ENCODE measurements at regions not wholly inside any gene's neighbourhood (a gene's known extent, or its start where the extent isn't known, plus 50 kb on each side); places are given as distances from the start of the nearest gene placed in this dataset.

DNA sequence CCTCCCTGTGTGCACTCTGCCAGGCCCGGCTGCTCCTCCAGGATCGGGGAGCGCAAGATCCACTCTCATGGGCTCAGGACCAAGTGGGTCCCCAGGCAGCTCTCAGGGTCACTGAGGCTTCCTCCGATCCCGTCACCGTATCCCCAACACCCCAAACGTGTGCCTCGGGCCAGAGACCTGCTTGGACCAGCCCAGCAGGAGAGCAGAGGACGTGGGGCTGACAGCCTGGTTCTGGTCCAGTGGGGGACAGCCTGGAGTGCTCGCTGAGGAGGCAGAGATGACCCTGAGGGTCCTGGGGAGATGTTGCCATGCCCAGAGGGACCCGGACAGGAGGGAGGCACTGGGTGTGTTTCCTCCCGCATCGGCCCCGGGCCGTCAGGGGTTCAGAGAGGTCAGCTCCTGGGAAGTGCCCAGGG lies 1402.6 kb downstream of the BRD1 start:
- TF ChIP-seq, protein P1, sequence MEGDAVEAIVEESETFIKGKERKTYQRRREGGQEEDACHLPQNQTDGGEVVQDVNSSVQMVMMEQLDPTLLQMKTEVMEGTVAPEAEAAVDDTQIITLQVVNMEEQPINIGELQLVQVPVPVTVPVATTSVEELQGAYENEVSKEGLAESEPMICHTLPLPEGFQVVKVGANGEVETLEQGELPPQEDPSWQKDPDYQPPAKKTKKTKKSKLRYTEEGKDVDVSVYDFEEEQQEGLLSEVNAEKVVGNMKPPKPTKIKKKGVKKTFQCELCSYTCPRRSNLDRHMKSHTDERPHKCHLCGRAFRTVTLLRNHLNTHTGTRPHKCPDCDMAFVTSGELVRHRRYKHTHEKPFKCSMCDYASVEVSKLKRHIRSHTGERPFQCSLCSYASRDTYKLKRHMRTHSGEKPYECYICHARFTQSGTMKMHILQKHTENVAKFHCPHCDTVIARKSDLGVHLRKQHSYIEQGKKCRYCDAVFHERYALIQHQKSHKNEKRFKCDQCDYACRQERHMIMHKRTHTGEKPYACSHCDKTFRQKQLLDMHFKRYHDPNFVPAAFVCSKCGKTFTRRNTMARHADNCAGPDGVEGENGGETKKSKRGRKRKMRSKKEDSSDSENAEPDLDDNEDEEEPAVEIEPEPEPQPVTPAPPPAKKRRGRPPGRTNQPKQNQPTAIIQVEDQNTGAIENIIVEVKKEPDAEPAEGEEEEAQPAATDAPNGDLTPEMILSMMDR (IDR thresholded peaks at IDR 0.05) = no peak
- no peak for TF ChIP-seq TCF7L2 (IDR thresholded peaks at IDR 0.05; ENCODE audit: low read depth, low read length)
- no peak for TF ChIP-seq POLR2AphosphoS5 (IDR thresholded peaks at IDR 0.05; ENCODE audit: low read depth, low read length)

Data from Panc1 (cell line).